ENCODE measurements at regions not wholly inside any gene's neighbourhood (a gene's known extent, or its start where the extent isn't known, plus 50 kb on each side); places are given as distances from the start of the nearest gene placed in this dataset.

DNA sequence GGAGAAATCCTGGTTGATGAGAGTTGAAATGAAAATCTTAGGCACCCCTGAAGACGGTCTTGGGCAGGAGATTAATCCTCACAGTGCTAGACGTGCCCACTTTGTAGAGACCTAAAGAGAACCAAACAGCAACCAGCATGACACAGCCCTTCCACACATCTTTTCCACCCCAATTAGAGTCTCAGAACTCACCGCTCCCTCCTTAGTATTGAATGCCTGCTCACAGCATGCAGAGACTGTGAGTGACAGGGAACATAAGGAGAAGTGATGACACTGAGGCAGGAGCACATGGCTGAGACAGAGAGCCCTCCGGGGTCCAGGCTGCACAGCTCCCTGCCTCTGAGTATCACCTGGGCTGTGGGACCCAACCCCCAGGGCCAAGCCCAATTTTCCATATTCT is 367.6 kb downstream of the EIPR1 start (continued):
- TF ChIP-seq ZBTB33 (IDR thresholded peaks at IDR 0.05; ENCODE audit: extremely low read depth, insufficient replicate concordance, low read length), result no peak
- TF ChIP-seq ZNF274 (IDR thresholded peaks at IDR 0.05; ENCODE audit: low read depth, low read length), result no peak
- TF ChIP-seq, protein P1, sequence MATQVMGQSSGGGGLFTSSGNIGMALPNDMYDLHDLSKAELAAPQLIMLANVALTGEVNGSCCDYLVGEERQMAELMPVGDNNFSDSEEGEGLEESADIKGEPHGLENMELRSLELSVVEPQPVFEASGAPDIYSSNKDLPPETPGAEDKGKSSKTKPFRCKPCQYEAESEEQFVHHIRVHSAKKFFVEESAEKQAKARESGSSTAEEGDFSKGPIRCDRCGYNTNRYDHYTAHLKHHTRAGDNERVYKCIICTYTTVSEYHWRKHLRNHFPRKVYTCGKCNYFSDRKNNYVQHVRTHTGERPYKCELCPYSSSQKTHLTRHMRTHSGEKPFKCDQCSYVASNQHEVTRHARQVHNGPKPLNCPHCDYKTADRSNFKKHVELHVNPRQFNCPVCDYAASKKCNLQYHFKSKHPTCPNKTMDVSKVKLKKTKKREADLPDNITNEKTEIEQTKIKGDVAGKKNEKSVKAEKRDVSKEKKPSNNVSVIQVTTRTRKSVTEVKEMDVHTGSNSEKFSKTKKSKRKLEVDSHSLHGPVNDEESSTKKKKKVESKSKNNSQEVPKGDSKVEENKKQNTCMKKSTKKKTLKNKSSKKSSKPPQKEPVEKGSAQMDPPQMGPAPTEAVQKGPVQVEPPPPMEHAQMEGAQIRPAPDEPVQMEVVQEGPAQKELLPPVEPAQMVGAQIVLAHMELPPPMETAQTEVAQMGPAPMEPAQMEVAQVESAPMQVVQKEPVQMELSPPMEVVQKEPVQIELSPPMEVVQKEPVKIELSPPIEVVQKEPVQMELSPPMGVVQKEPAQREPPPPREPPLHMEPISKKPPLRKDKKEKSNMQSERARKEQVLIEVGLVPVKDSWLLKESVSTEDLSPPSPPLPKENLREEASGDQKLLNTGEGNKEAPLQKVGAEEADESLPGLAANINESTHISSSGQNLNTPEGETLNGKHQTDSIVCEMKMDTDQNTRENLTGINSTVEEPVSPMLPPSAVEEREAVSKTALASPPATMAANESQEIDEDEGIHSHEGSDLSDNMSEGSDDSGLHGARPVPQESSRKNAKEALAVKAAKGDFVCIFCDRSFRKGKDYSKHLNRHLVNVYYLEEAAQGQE (IDR thresholded peaks at IDR 0.05; ENCODE audit: low read depth), result no peak

DNA sequence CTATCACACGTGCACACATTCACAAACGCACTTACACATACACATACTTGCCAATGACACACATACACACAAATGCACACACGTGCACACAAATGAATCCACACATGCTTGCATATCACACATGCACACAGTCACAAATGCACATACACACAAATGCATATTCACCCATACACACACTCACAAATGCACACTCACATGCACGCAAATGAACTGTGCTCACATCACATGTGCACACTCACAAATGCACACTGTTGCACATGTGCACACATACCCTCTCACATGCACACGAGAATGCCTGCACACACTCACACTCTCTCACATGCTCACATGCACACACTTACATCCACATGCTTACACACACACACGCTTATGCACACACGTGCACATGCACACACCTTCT is 368.1 kb downstream of the EIPR1 start:
- POLR2A ChIA-PET, result no interaction called here
- RAD21 ChIA-PET (ENCODE audit: low non-redundant PET in 1 of 2, low total read pairs in 2 of 2, uncharacterized antibody in 2 of 2, unreplicated experiment in 2 of 2), result no interaction called here
- CTCF ChIA-PET, result no interaction called here
- intact Hi-C loops (cut with micrococcal nuclease), result no loop called here
- Histone ChIP-seq H3K4me1 (ENCODE audit: control insufficient read depth in 1 of 2, insufficient read depth in 2 of 2, low read length in 2 of 2) (no peaks in the 10 kb centered on the region), H3K27ac (ENCODE audit: low read depth, low read length) (no peak overlapping the region), H3K4me2 (ENCODE audit: low read length) (no peak overlapping the region), H4K20me1 (ENCODE audit: insufficient read depth) (no peaks in the 10 kb centered on the region), H3K27me3 (ENCODE audit: insufficient read depth, low read length) (peaks cover 48% of the 10 kb centered on the region), H3K36me3 (ENCODE audit: control insufficient read depth in 1 of 2, insufficient read depth in 2 of 2, low read length in 2 of 2) (no peaks in the 10 kb centered on the region), H3K4me3 (replicated peaks in 1 of 2; ENCODE audit: low read depth in 1 of 2, low read length in 2 of 2) (no peak overlapping the region), H3K9me3 (ENCODE audit: control insufficient read depth in 1 of 2, insufficient read depth in 1 of 2, low read depth in 1 of 2, low read length in 2 of 2) (no peaks in the 10 kb centered on the region), H3K9ac (ENCODE audit: low read length) (no peak overlapping the region), H3K9me2 (ENCODE audit: insufficient read depth) (no peaks in the 10 kb centered on the region), H3K79me2 (ENCODE audit: insufficient read depth, low read length) (no peaks in the 10 kb centered on the region), H2AFZ (ENCODE audit: low read depth, low read length, poor library complexity, severe bottlenecking) (no peak overlapping the region)
- ATAC-seq, result no peak
- no peak for DNase-seq (ENCODE audit: low read depth, low spot score)
- TF ChIP-seq EGR1 (IDR thresholded peaks at IDR 0.05; ENCODE audit: low read depth) (no peak), CEBPB (IDR thresholded peaks at IDR 0.05; ENCODE audit: low read depth) (no peak), ZFX (IDR thresholded peaks at IDR 0.05) (no peak), RAD21 (IDR thresholded peaks at IDR 0.05; ENCODE audit: low read depth) (no peak), POLR2A (IDR thresholded peaks at IDR 0.05; ENCODE audit: borderline replicate concordance, extremely low read depth, insufficient read depth, insufficient read length) (no peak), SRF (IDR thresholded peaks at IDR 0.05; ENCODE audit: low read depth) (no peak), MAX (IDR thresholded peaks at IDR 0.05) (no peak), CBX3 (IDR thresholded peaks at IDR 0.05; ENCODE audit: low read depth) (no peak), POLR2AphosphoS5 (IDR thresholded peaks at IDR 0.05; ENCODE audit: low read depth, low read length) (no peak), SP1 (IDR thresholded peaks at IDR 0.05; ENCODE audit: low read depth) (no peak), JUND (IDR thresholded peaks at IDR 0.05) (no peak), ZBTB33 (IDR thresholded peaks at IDR 0.05; ENCODE audit: extremely low read depth, insufficient replicate concordance, low read length) (no peak), ZNF274 (IDR thresholded peaks at IDR 0.05; ENCODE audit: low read depth, low read length) (no peak), SIN3A (IDR thresholded peaks at IDR 0.05; ENCODE audit: low read depth) (no peak)
- TF ChIP-seq, protein P1 (IDR thresholded peaks at IDR 0.05; ENCODE audit: low read depth), result no peak
- no TSS peak for BruUV-seq (replicated peaks)

All from HCT116 (cell line).